Fibroblast of lung (primary cell): ENCODE measurements at regions not wholly inside any gene's neighbourhood (a gene's known extent, or its start where the extent isn't known, plus 50 kb on each side); places are given as distances from the start of the nearest gene placed in this dataset.

Source experiments
- DNase-seq, 2 donors: peaks; one replicate each; pipeline versions ENCODE4 v3.0.0 to v3.0.0-alpha.2; 2010; ENCODE audit warnings: low read depth in 2 of 2
- H2AFZ ChIP-seq: 2 replicates; pipeline ENCODE4 v1.5.1; 2012; ENCODE audit warnings: low read length, control low read depth, inconsistent platforms
- H3K27ac ChIP-seq: 2 replicates; pipeline ENCODE4 v1.5.1; 2011; ENCODE audit warnings: low read length, control low read depth; ENCODE audit not compliant: insufficient read depth
- H3K27me3 ChIP-seq: 2 replicates; pipeline ENCODE4 v1.5.1; 2011; ENCODE audit warnings: mild to moderate bottlenecking, low read length; ENCODE audit not compliant: control insufficient read depth, insufficient read depth
- H3K36me3 ChIP-seq: 2 replicates; pipeline ENCODE4 v1.5.1; 2011; ENCODE audit warnings: low read length; ENCODE audit not compliant: control insufficient read depth, insufficient read depth
- H3K4me1 ChIP-seq: 2 replicates; pipeline ENCODE4 v1.5.1; 2011; ENCODE audit warnings: low read length; ENCODE audit not compliant: control insufficient read depth, insufficient read depth; ENCODE audit errors: extremely low read depth
- H3K4me2 ChIP-seq: 2 replicates; pipeline ENCODE4 v1.5.1; 2011; ENCODE audit warnings: low read length, control low read depth; ENCODE audit not compliant: insufficient read depth; ENCODE audit errors: extremely low read depth
- H3K4me3 ChIP-seq, 4 experiments: fragments of 200-600 bp in 1 of 4; sonication (generic) in 1 of 4; replicated peaks in 1 of 4; 2 replicates each; pipeline ENCODE4 v1.5.1; 2011 to 2016; ENCODE audit warnings: low read length in 4 of 4, low read depth in 3 of 4, mild to moderate bottlenecking in 3 of 4, control low read depth in 2 of 4, inconsistent platforms in 1 of 4, mixed read lengths in 1 of 4; ENCODE audit not compliant: insufficient read depth in 1 of 4; ENCODE audit errors: control extremely low read depth in 1 of 4
- H3K79me2 ChIP-seq: 2 replicates; pipeline ENCODE4 v1.5.1; 2012; ENCODE audit warnings: mild to moderate bottlenecking, low read length, inconsistent platforms; ENCODE audit not compliant: control insufficient read depth, insufficient read depth
- H3K9ac ChIP-seq: 2 replicates; pipeline ENCODE4 v1.5.1; 2011; ENCODE audit warnings: mild to moderate bottlenecking, low read length, control low read depth; ENCODE audit not compliant: insufficient read depth
- H3K9me3 ChIP-seq: 2 replicates; pipeline ENCODE4 v1.5.1; 2012; ENCODE audit warnings: low read depth, low read length; ENCODE audit not compliant: control insufficient read depth, insufficient read depth
- H4K20me1 ChIP-seq: 2 replicates; pipeline ENCODE4 v1.5.1; 2011; ENCODE audit warnings: low read length; ENCODE audit not compliant: control insufficient read depth, insufficient read depth; ENCODE audit errors: extremely low read depth
- CTCF ChIP-seq, 2 donors: IDR thresholded peaks in 1 of 2; conservative IDR thresholded peaks in 1 of 2; 1 replicate in 1 of 2; 2 replicates in 1 of 2; pipeline ENCODE4 v1.5.1; 2011 to 2012; ENCODE audit warnings: low read length in 2 of 2, control low read depth in 1 of 2, inconsistent platforms in 1 of 2, low read depth in 1 of 2, mild to moderate bottlenecking in 1 of 2
- EZH2 ChIP-seq: IDR thresholded peaks from 2 replicates; pipeline ENCODE4 v1.5.1; 2012; ENCODE audit warnings: low read length, control low read depth, mild to moderate bottlenecking; ENCODE audit errors: missing control alignments

DNA sequence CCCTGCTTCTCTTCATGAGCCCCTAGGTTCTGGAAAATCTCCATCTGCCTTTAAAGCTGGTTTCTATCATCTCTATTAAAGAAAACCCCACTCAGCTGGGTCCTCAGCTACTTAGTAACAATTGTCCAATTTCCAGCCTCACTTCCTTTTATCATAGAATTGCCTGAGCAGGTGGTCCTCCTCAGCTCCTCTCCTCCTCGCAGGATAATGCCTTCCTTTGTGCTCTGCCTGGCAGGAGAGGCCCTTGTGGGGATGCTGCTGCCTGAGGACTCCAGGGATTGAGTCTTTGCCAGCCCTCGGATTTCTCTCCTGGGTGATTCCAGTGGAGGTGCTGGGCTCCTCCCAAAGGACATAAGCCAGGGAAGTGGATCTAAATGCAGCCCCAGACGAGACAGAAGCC lies 448.3 kb downstream of the INSC start:
- Histone ChIP-seq H3K27me3 (no peaks in the 10 kb centered on the region), H3K36me3 (no peaks in the 10 kb centered on the region), H3K27ac (no peak overlapping the region), H3K9me3 (no peaks in the 10 kb centered on the region), H3K4me3 (no peak overlapping the region), H4K20me1 (no peaks in the 10 kb centered on the region), H2AFZ (no peak overlapping the region), H3K4me2 (no peak overlapping the region), H3K4me1 (no peaks in the 10 kb centered on the region), H3K79me2 (no peaks in the 10 kb centered on the region), H3K9ac (no peak overlapping the region)
- no peak for DNase-seq
- no peak for TF ChIP-seq EZH2

GRCh38 chr11:15565880-15566279 lies 451.2 kb downstream of the INSC start:
- TF ChIP-seq CTCF (conservative IDR thresholded peaks at IDR 0.05 in 1 of 2, IDR thresholded peaks at IDR 0.05 in 1 of 2; ENCODE audit: low read depth in 1 of 2, low read length in 2 of 2) (no peak), EZH2 (no peak)
- Histone ChIP-seq H3K4me1 (no peaks in the 10 kb centered on the region), H4K20me1 (no peaks in the 10 kb centered on the region), H3K4me3 (no peak overlapping the region), H3K36me3 (no peaks in the 10 kb centered on the region), H3K27me3 (no peaks in the 10 kb centered on the region), H3K79me2 (no peaks in the 10 kb centered on the region), H3K9ac (no peak overlapping the region), H3K27ac (no peak overlapping the region), H3K9me3 (no peaks in the 10 kb centered on the region), H2AFZ (no peak overlapping the region), H3K4me2 (no peak overlapping the region)
- DNase-seq, result no peak

DNA sequence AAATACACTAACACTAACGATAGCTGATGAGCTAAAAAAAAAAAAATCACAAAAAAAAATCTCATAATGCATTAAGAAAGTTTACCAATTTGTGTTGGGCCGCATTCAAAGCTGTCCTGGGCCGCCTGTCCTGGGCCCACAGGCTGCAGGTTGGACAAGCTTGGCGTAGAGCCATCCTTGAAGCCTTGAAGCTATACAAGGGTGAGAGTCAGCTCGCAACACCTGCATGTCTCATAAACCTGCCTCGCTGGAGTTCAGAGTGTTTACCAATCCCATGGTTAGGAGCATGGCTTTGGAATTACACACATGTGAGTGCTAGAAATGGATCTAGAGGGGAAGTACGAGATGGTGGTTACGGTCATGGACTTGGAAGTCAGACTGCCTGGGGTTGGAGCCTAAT lies 453.7 kb downstream of the INSC start:
- Histone ChIP-seq H3K36me3 (no peaks in the 10 kb centered on the region), H3K9ac (no peak overlapping the region), H3K79me2 (no peaks in the 10 kb centered on the region), H3K27ac (no peak overlapping the region), H3K4me1 (no peaks in the 10 kb centered on the region), H3K27me3 (no peaks in the 10 kb centered on the region), H3K4me2 (no peak overlapping the region), H4K20me1 (no peaks in the 10 kb centered on the region), H2AFZ (no peak overlapping the region), H3K4me3 (no peak overlapping the region), H3K9me3 (no peaks in the 10 kb centered on the region)
- DNase-seq, result no peak
- TF ChIP-seq EZH2, result no peak
- TF ChIP-seq CTCF (conservative IDR thresholded peaks at IDR 0.05 in 1 of 2, IDR thresholded peaks at IDR 0.05 in 1 of 2; ENCODE audit: low read depth in 1 of 2, low read length in 2 of 2), result no peak
